OCI-LY7 (cell line): ENCODE measurements at regions not wholly inside any gene's neighbourhood (a gene's known extent, or its start where the extent isn't known, plus 50 kb on each side); places are given as distances from the start of the nearest gene placed in this dataset.

Experiments used
- BruUV-seq: library from RNA; stranded (reverse); fragments of 400-500 nt; replicated peaks from 2 replicates; lab custom pipeline; 2021; lab: Mats Ljungman, UMichigan
- CTCF ChIA-PET: fragments of 300-600 bp; sonication (Branson Sonifier 250); formaldehyde crosslinking; loops from one replicate; lab custom pipeline; 2022; ENCODE audit warnings: antibody characterized with exemption; ENCODE audit not compliant: unreplicated experiment; lab: Charles Lee
- POLR2A ChIA-PET: fragments of 300-600 bp; sonication (Branson Sonifier 250); formaldehyde crosslinking; loops from one replicate; lab custom pipeline; 2022; ENCODE audit warnings: antibody characterized with exemption; lab: Charles Lee
- DNase-seq: peaks from one replicate; pipeline ENCODE4 v3.0.0-alpha.2; 2015; ENCODE audit warnings: low spot score
- H2AFZ ChIP-seq: fragments of 200-600 bp; sonication (generic), shearing (Covaris generic); 2 replicates; pipeline ENCODE4 v1.6.1; 2014; ENCODE audit warnings: mild to moderate bottlenecking, antibody characterized with exemption, low read length, moderate library complexity
- H3K27ac ChIP-seq: fragments of 200-600 bp; sonication (generic); 2 replicates; pipeline ENCODE4 v1.5.1; 2014; ENCODE audit warnings: mixed run types, low read depth, mild to moderate bottlenecking, moderate library complexity, low read length, inconsistent platforms; ENCODE audit not compliant: poor library complexity, severe bottlenecking
- H3K36me3 ChIP-seq: fragments of 200-600 bp; sonication (generic); 2 replicates; pipeline ENCODE4 v1.6.1; 2014; ENCODE audit warnings: mild to moderate bottlenecking, antibody characterized with exemption, low read length, moderate library complexity, mixed read lengths; ENCODE audit not compliant: insufficient read depth
- H3K4me1 ChIP-seq: fragments of 200-600 bp; sonication (generic); 2 replicates; pipeline ENCODE4 v1.5.1; 2014; ENCODE audit warnings: mild to moderate bottlenecking, low read length; ENCODE audit not compliant: insufficient read depth, poor library complexity, severe bottlenecking
- H3K4me2 ChIP-seq: fragments of 200-600 bp; sonication (generic); 2 replicates; pipeline ENCODE4 v1.6.1; 2014; ENCODE audit warnings: mild to moderate bottlenecking, low read length
- H3K4me3 ChIP-seq: fragments of 200-600 bp; sonication (generic); 2 replicates; pipeline ENCODE4 v1.5.1; 2014; ENCODE audit warnings: mild to moderate bottlenecking, low read depth, low read length; ENCODE audit not compliant: poor library complexity, severe bottlenecking
- H3K79me2 ChIP-seq: fragments of 200-600 bp; sonication (generic); 2 replicates; pipeline ENCODE4 v1.6.1; 2016; ENCODE audit warnings: low read depth, mild to moderate bottlenecking, low read length, moderate library complexity, mixed read lengths; ENCODE audit not compliant: insufficient read depth
- H3K9me2 ChIP-seq: fragments of 200-600 bp; sonication (generic); 2 replicates; pipeline ENCODE4 v1.6.1; 2016; ENCODE audit warnings: mild to moderate bottlenecking, low read length, mixed read lengths; ENCODE audit not compliant: insufficient read depth
- H3K9me3 ChIP-seq: fragments of 200-600 bp; sonication (generic); 2 replicates; pipeline ENCODE4 v1.6.1; 2014; ENCODE audit warnings: mild to moderate bottlenecking, mixed run types, low read length, mixed read lengths
- H4K20me1 ChIP-seq: fragments of 200-600 bp; sonication (generic); 2 replicates; pipeline ENCODE4 v1.6.1; 2014; ENCODE audit warnings: mild to moderate bottlenecking, antibody characterized with exemption, low read length, moderate library complexity, mixed read lengths; ENCODE audit not compliant: insufficient read depth
- EZH2phosphoT487 ChIP-seq: fragments of 200-600 bp; sonication (generic); IDR thresholded peaks from 2 replicates; pipeline ENCODE4 v1.6.1; 2018; ENCODE audit warnings: low read depth, borderline replicate concordance, mild to moderate bottlenecking, mixed run types, antibody characterized with exemption, low read length, moderate library complexity, mixed read lengths
- intact Hi-C: fragments of 100-400 bp; cut with micrococcal nuclease; formaldehyde crosslinking; loops from one replicate; pipeline ENCODE4 v1.10.0; 2022; ENCODE audit not compliant: unreplicated experiment
- TF ChIP-seq, protein P1 (sequence below): fragments of 200-600 bp; sonication (generic); conservative IDR thresholded peaks from 2 replicates; pipeline ENCODE4 v1.5.1; 2014; ENCODE audit warnings: mild to moderate bottlenecking, antibody characterized with exemption, low read length, moderate library complexity, mixed read lengths

DNA sequence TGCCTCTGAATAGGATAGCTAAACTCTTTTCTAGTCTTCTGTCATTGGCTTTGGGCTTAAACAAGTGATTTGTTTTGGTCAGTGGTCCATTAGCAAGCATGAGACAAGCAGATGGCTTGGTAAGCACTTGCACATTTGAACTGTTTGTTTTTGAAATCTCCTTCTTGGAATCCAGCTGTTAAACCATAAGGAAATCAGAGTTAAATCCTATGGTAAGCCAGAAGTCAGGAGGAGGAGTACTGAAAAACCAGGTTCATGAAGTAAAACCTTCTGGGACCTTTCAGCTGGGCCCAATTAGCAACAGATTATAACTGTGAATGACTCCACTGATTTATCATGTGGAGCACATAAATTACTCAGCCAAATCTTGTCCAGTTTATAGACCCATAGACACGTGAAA, 1042.5 kb upstream of the PABPC4L start:
- DNase-seq, result no peak
- no peaks in the 10 kb centered on the region for H3K9me3 ChIP-seq
- H3K79me2 ChIP-seq, result no peaks in the 10 kb centered on the region
- no peak overlapping the region for H3K4me3 ChIP-seq
- no peaks in the 10 kb centered on the region for H4K20me1 ChIP-seq
- intact Hi-C loops, result no loop called here
- H2AFZ ChIP-seq, result no peak overlapping the region
- H3K4me2 ChIP-seq, result no peak overlapping the region
- BruUV-seq, result no TSS peak
- H3K27ac ChIP-seq, result no peak overlapping the region
- TF ChIP-seq, protein P1, sequence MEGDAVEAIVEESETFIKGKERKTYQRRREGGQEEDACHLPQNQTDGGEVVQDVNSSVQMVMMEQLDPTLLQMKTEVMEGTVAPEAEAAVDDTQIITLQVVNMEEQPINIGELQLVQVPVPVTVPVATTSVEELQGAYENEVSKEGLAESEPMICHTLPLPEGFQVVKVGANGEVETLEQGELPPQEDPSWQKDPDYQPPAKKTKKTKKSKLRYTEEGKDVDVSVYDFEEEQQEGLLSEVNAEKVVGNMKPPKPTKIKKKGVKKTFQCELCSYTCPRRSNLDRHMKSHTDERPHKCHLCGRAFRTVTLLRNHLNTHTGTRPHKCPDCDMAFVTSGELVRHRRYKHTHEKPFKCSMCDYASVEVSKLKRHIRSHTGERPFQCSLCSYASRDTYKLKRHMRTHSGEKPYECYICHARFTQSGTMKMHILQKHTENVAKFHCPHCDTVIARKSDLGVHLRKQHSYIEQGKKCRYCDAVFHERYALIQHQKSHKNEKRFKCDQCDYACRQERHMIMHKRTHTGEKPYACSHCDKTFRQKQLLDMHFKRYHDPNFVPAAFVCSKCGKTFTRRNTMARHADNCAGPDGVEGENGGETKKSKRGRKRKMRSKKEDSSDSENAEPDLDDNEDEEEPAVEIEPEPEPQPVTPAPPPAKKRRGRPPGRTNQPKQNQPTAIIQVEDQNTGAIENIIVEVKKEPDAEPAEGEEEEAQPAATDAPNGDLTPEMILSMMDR, result no peak
- TF ChIP-seq EZH2phosphoT487, result no peak
- H3K4me1 ChIP-seq, result no peaks in the 10 kb centered on the region
- H3K9me2 ChIP-seq, result no peaks in the 10 kb centered on the region
- CTCF ChIA-PET, result no interaction called here
- POLR2A ChIA-PET, result interaction anchor here (0.6 kb wide), 1 partner anchor 11 kb away, joined by 3 read pairs; no protein-coding TSS in a partner anchor
- H3K36me3 ChIP-seq, result no peaks in the 10 kb centered on the region

DNA sequence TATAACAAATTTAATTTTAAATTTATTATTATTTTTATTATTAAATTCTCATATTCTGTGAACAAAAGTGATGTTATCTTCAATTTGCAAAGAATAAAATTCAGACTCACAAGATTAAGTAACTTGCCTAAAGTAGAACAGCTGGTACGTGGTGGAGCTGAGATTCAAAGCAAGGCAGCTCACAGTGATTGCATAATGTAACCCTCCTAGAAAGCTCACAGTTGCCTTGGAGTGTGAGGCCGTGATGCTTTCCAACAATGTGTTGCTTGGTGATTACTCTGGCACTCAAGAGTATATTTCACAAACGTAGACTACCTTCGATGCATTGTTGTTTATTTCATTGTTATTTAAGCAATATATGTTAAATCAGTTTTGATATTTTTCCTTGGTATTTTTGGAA, 1039.2 kb upstream of the PABPC4L start:
- Histone ChIP-seq H3K79me2 (no peaks in the 10 kb centered on the region), H3K4me1 (no peaks in the 10 kb centered on the region), H4K20me1 (no peaks in the 10 kb centered on the region), H3K27ac (no peak overlapping the region), H3K9me3 (no peaks in the 10 kb centered on the region), H3K4me2 (no peak overlapping the region), H3K9me2 (no peaks in the 10 kb centered on the region), H3K4me3 (no peak overlapping the region), H2AFZ (no peak overlapping the region), H3K36me3 (no peaks in the 10 kb centered on the region)
- ChIA-PET CTCF (no interaction called here), POLR2A (no interaction called here)
- DNase-seq, result no peak
- BruUV-seq, result no TSS peak
- TF ChIP-seq, protein P1, result no peak
- TF ChIP-seq EZH2phosphoT487, result no peak
- intact Hi-C loops, result no loop called here

DNA sequence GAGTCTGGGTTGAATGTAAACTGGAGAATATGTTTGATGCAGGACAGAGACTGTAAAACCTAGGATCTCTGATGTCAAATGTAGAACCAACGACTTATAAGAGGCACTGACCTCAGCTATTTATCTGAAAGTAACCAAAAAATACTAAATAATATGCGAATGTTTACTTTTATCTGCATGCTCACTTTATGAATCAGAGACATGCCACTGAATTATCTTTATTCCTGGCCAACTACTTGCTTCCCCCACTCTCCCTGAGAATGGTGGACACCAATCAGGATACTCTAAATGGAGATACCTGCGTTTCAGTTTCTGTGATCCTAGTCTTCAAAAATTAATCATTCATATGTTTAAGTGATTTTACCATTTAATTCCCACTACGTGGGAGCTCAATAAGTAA, 1038.4 kb upstream of the PABPC4L start:
- Histone ChIP-seq H3K79me2 (no peaks in the 10 kb centered on the region), H3K9me3 (no peaks in the 10 kb centered on the region), H3K27ac (no peak overlapping the region), H3K4me2 (no peak overlapping the region), H2AFZ (no peak overlapping the region), H3K9me2 (no peaks in the 10 kb centered on the region), H3K36me3 (no peaks in the 10 kb centered on the region), H3K4me3 (no peak overlapping the region), H4K20me1 (no peaks in the 10 kb centered on the region), H3K4me1 (no peaks in the 10 kb centered on the region)
- DNase-seq, result no peak
- CTCF ChIA-PET, result no interaction called here
- BruUV-seq, result no TSS peak
- intact Hi-C loops, result no loop called here
- TF ChIP-seq EZH2phosphoT487, result no peak
- TF ChIP-seq, protein P1, result no peak
- POLR2A ChIA-PET, result no interaction called here
